Limb (tissue), 2 donors: ENCODE measurements at regions not wholly inside any gene's neighbourhood (a gene's known extent, or its start where the extent isn't known, plus 50 kb on each side); places are given as distances from the start of the nearest gene placed in this dataset.
A peak's percentile ranks its signal among the peaks of the same experiment; 100 is the strongest.
"Not testable (repeated sequence)": the region's sequence is repeated elsewhere in the genome, so short reads cannot be mapped to it uniquely, and the experiment has no call there.

Experiments used
- DNase-seq, 2 donors: peaks; one replicate each; pipeline ENCODE4 v3.0.0-alpha.2; 2016; ENCODE audit errors: extremely low spot score in 2 of 2

- DNase-seq, result no peak
These were observed 664.2 kb upstream of the USP24 start for GRCh38 chr1:55879346-55879745.

DNA sequence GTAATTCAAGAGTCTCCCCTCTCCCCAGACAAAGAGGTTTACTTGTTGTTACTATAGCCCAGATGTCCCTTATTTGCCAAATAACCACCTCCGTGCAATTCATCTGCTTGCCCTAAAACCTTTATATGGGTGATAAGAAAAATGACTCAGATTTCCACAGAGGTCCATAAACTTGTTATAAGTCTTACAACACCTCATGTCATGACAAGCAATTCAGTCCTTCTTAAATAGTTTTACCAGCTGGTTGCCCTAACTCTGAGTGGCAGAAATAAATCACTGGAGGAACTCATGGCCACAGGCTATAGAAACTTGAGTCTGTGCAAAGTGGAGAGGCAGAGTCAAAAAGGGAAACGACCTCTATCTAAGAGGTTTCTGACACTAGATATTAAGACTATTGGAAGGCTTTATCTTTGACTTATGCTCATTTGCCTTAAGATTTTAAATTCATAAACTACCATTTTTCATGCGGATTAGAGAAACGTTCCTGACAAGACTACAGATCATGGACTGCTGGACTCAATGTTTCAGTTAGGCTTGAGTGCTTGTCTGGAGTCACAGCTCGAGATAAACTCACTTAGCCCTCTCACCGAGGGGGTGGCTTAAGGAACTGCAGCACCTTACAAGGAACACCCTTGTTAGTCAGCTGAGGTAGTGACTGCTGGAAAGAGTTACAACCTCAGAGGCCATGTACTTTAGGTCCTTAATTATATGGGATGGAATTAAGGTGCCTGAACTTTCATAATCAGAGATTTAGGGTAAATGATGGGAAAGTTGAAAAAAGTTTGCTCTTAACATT is 662.5 kb upstream of the USP24 start:
- no peak for DNase-seq

DNA sequence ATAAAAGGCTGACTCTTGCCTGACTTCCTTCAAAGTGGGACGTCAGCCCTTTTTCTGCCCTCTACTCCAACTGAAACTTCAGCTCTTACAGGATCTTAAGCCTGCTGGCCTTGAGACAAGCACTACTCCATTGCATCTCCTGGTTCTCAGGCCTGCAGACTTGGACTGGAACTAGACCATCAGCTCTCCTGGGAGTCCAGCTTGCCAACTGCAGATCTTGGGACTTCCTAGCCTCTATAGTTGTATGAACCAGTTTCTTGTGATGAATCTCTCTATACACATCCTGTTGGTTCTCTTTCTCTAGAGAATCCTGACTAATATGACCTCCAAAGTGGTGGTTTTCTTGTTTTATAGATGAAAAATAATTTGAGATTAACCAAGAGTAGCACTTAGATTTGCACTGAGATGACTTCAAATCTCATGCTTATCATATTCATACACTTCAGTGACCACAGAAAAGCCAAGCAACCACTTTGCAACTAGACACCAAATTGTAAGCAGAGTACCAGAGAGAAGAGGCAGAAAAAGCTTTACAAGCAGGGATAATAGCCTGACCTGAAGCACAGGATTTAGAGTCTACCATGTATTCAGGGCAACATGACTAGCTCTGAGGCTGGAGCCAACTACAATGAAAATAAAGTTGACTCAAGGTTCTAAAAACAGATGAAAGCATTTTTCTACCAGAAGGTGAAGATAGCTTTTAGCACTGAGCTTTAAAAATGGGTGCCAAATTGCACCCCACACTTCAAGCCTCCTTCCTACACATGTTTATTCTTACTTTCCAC is 661.3 kb upstream of the USP24 start:
- DNase-seq, result no peak

DNA sequence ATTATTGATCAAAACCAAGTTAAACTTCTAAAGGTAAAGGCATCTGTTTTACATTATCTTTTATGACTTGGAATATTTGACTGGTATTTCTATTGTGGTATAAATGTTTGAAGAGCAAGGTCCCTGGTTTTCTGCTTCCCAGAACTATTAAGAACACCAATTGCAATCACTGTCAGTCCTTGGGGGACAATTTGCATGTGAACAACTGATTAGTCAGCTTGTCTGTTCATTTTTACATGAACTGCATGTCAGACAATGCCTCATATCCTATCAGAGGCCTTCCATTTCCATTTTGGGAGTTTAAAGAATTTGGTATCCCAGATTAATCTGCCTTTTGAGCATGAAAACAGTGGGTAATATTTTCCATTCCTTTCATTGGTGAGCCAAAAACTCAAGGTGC is 654.9 kb upstream of the USP24 start:
- DNase-seq, result peak in 1 of 2 donors; percentile 15

DNA sequence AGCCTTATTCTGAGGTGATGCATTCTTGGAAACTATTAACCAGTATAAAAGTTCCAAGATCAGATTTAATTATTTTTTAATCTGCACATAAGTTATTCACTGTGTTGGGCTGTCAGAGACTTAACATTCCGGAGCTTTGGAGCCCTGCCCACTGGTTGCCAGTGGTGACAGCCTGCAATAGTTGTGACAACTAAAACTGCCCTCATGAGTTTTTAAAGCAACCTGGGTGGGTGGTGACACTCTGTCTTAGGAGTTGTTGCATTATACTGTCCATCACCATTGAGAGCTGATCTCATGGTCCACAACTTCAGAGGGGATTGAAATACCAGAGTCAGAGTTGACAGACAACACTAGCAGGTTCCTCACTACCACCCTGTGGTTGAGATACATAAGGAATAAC is 653.9 kb upstream of the USP24 start:
- peak; percentile 25 to 42 for DNase-seq

GRCh38 chr1:55868026-55868425 is 652.9 kb upstream of the USP24 start:
- DNase-seq, result no peak

GRCh38 chr1:55867304-55867843 is 652.2 kb upstream of the USP24 start:
- no peak for DNase-seq

GRCh38 chr1:55865778-55866177 is 650.6 kb upstream of the USP24 start:
- not testable (repeated sequence) for DNase-seq

DNA sequence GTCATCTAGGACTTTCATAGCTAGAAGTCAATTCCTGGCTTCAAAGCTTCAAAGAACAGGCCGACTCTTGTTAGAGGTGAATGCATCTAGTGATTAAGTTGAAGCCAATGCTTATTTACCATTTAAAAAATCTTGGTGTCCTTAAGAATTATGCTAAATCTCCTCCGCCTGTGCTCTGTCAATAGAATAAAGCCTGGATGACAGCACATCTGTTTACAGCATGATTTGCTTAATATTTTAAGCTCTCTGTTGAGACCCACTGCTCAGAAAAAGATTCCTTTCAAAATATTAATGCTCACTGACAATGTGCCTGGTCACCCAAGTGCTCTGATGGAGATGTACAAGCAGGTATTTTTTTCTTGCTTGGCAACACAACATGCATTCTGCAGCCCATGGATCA is 649.1 kb upstream of the USP24 start:
- no peak for DNase-seq

- no peak for DNase-seq
These were observed 646.6 kb upstream of the USP24 start for GRCh38 chr1:55861676-55862340.

DNA sequence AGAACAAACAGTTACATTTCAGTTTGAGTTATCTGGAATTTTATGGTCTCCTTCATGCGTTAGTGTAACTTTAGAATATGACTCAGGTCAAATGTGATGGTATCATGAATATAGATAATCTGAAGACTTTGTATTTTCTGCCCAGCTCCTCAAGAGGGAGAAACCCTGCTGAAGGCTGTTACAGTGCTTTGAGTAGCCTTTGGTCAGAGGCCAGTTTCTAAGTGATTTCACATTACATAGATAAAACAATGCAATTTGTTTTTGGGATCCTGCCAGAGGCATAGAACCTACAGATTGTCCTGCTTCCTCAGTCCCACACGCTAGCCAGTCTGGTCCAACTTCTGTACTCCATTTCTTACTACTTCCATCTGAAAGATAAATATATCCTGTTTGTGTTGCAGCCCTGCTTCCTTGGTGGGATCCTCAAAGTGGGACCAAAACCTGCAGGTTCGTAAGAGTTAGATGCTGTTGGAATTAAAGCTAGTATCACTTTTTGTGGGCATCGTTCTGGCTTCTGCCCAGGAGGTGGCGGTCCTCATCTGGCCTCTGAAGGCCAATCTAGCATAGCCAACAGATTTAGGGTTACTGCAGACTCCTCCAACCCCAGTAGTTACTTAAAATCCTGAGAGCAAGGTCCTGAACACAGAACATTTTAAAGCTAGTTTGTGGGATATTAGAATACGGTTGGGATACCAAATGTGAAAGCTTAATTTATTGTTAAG is 645.8 kb upstream of the USP24 start:
- no peak for DNase-seq

DNA sequence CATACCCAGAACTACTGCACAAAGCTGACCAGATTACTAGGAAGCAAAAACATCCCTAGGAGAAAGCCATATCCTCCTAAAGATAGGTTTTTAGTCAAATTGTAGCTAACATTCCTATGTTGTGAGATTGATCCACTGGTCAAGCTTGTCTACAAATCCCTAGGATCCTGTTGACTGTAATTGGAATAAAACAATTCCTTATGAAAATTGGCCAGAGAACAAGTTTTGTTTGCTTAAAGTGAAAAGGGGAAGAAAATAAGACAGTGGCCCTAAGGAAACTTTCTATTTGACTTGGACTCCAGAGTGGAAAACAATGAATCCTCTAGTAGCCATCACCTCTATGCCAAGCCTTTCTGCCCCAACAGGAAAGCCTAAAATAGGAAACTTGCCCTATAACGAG is 645.2 kb upstream of the USP24 start:
- no peak for DNase-seq

DNA sequence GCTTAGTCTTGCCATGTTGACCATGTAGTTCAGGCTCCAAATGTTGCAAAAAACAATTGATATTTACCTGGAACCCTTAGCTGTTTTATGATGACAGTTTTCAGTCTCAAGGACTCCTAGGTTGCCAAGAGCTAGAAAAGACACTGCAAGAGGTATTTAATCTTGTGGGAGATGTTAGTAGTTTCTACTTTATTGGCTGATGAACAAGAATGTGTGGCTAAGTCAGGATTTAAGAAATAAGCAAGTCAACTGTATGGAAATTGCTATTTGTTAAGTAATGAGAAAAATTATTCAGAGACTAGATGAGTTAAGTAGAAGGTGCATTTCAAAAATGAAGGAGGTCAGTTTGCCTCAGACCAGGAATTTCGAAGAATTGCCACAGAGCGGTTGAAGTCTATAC is 639.7 kb upstream of the USP24 start:
- no peak for DNase-seq

DNA sequence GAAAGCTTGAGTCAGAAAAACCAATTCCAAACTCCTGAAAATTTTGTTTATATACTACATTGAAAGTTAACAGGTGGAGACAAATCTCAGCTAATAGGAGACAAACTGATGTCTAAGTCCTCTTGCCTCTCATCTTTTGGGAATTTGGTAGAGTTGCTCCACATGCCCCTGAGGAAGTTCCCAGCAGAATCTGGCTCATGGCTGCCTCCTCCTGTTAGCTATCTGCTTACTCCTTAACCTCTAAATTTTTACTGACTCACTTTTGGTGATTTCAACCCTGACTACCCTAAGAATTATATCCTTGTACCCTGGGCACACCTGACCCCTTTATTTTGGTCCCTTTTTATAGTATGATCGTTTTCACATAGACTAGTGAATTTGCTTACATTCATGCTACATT is 633.7 kb upstream of the USP24 start:
- no peak for DNase-seq

DNA sequence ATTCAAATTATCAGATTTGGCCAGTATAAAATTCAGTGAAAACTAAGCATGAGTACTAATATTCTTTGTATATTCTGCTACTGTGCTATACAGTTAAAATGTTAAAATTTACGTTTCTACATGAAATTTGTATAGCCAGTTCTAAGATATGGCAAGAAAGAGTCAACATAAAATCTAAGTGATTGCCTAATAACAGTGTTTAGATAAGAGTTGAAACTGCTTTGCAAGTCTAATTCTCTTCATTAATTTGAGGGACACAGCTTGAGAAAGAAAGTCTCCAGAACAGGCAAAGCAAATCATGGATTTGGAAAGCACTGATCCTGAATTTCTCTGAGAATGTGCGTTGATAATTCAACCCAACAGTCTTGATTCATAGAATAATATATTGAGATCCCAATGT is 630.9 kb upstream of the USP24 start:
- DNase-seq, result no peak

- DNase-seq, result no peak
These were observed 629.2 kb upstream of the USP24 start for GRCh38 chr1:55844322-55844721.

DNA sequence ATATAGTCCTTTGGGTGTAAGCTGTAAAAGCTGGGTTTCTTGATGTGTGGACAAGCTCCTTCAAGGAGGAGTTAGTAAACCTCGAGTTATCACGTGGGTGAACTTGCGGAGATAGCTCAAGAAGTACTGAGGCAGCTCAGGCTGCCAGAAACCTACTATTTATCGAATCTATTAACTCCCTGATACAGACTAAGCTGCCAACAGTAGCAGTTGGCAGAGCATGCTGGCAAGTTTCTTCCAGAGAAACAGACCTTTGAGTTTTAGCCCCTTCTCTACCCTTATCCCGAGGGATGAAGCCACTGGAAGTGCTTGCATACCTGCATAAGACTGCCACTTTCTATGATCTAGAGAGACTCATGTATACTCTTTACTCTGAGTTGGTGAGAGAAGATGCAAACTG is 624.5 kb upstream of the USP24 start:
- DNase-seq, result no peak

DNA sequence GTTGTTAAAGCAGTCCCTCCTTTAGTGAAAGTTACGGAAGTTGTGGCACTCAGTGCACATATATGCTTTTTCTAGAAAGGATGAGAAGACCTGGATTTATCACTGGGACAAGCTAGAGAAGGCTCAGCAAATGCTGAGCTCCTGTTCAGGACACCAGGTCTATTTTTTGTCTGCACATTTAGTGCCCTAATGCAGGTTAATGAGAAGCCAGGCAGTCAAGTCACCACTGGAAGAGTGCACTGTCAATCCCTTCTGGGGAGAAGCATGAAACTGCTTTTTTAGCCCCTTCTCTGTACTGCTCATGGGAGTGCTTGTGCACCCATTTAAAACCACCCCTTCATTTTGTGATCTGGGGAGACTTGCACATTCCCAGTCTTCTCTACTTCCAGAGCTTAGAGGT is 624.1 kb upstream of the USP24 start:
- no peak for DNase-seq

- DNase-seq, result no peak
These were observed 620.9 kb upstream of the USP24 start for GRCh38 chr1:55836086-55836485.

GRCh38 chr1:55833529-55834091 is 618.4 kb upstream of the USP24 start:
- DNase-seq, result peak in 1 of 2 donors; percentile 9

- DNase-seq, result no peak
These were observed 616.6 kb upstream of the USP24 start for GRCh38 chr1:55831759-55832158.
